HL-60 (cell line): ENCODE measurements at regions not wholly inside any gene's neighbourhood (a gene's known extent, or its start where the extent isn't known, plus 50 kb on each side); places are given as distances from the start of the nearest gene placed in this dataset.
"Not testable (repeated sequence)": the region's sequence is repeated elsewhere in the genome, so short reads cannot be mapped to it uniquely, and the experiment has no call there.

ENCODE experiments used
- DNase-seq, 2 experiments: peaks; one replicate each; pipeline ENCODE4 v3.0.0-alpha.2; 2010 to 2020; ENCODE audit warnings: low read depth in 1 of 2, low spot score in 1 of 2
- H3K27ac ChIP-seq: fragments of 250-450 bp; sonication (Bioruptor Pico); replicated peaks from 2 replicates; pipeline ENCODE4 v1.5.1; 2020; ENCODE audit warnings: mild to moderate bottlenecking, moderate library complexity
- H3K27me3 ChIP-seq: fragments of 250-450 bp; sonication (Bioruptor Pico); 2 replicates; pipeline ENCODE4 v1.5.1; 2021; ENCODE audit warnings: mild to moderate bottlenecking, moderate library complexity; ENCODE audit not compliant: insufficient read depth, poor library complexity, severe bottlenecking
- H3K4me3 ChIP-seq: replicated peaks from 2 replicates; pipeline ENCODE4 v1.5.1; 2011; ENCODE audit warnings: mild to moderate bottlenecking, control low read depth, low read length; ENCODE audit not compliant: insufficient read depth
- CTCF ChIP-seq: IDR thresholded peaks from one replicate; pipeline ENCODE4 v1.5.1; 2011; ENCODE audit warnings: low read length, control low read depth, inconsistent platforms; ENCODE audit not compliant: insufficient read depth
- GABPA ChIP-seq: IDR thresholded peaks from 2 replicates; pipeline ENCODE4 v1.6.1; 2012; ENCODE audit warnings: low read depth
- POLR2AphosphoS5 ChIP-seq: IDR thresholded peaks from 2 replicates; pipeline ENCODE4 v1.6.1; 2012; ENCODE audit warnings: low read depth
- REST ChIP-seq: IDR thresholded peaks from 2 replicates; pipeline ENCODE4 v1.6.1; 2012; ENCODE audit warnings: low read depth; ENCODE audit not compliant: insufficient replicate concordance
- SPI1 ChIP-seq: IDR thresholded peaks from 2 replicates; pipeline ENCODE4 v1.6.1; 2012; ENCODE audit warnings: low read depth, mild to moderate bottlenecking, borderline replicate concordance

DNA sequence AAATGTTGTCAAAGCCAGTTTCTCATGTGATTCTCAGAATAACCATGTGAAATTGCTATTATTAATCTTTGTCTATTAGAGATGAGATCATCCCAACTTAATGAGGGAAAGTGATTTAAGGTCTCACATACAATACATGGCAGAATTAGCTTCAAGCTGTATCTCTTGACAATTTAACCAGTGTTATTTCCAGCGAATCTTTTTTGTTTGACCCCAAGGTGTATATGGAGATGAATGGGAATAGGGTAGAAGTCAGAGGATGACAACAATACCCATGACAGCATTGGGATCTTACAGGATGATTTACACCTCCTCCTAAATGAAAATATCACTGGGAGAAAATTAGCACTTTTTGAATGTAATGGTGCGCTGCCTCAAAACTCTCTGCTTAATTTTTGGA, 290.8 kb upstream of the LUZP2 start:
- no peak overlapping the region for H3K4me3 ChIP-seq
- no peak overlapping the region for H3K27ac ChIP-seq
- TF ChIP-seq GABPA (no peak), CTCF (no peak), REST (no peak), SPI1 (no peak), POLR2AphosphoS5 (no peak)
- no peaks in the 10 kb centered on the region for H3K27me3 ChIP-seq
- no peak for DNase-seq

- TF ChIP-seq GABPA (no peak), SPI1 (no peak), REST (no peak), POLR2AphosphoS5 (no peak), CTCF (no peak)
- no peaks in the 10 kb centered on the region for H3K27me3 ChIP-seq
- H3K4me3 ChIP-seq, result no peak overlapping the region
- no peak for DNase-seq
- H3K27ac ChIP-seq, result no peak overlapping the region
Measured at GRCh38 chr11:24206511-24206910, 290.3 kb upstream of the LUZP2 start.

DNA sequence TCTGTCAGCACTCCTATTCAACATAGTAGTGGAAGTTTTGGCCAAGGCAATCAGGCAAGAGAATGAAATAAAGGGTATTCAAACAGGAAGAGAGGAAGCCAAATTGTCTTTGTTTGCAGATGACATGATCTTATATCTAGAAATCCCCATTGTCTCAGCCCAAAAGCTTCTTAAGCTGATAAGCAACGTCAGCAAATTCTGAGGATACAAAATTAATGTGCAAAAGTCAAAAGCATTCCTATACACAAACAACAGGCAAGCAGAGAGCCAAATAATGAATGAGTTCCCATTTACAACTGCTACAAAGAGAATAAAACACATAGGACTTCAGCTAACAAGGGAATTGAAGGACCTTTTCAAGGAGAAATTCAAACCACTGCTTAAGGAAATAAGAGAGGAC, 280.4 kb upstream of the LUZP2 start:
- Histone ChIP-seq H3K4me3 (no peak overlapping the region), H3K27ac (no peak overlapping the region), H3K27me3 (no peaks in the 10 kb centered on the region)
- TF ChIP-seq REST (no peak), CTCF (no peak), POLR2AphosphoS5 (no peak), SPI1 (no peak), GABPA (no peak)
- DNase-seq, result no peak

DNA sequence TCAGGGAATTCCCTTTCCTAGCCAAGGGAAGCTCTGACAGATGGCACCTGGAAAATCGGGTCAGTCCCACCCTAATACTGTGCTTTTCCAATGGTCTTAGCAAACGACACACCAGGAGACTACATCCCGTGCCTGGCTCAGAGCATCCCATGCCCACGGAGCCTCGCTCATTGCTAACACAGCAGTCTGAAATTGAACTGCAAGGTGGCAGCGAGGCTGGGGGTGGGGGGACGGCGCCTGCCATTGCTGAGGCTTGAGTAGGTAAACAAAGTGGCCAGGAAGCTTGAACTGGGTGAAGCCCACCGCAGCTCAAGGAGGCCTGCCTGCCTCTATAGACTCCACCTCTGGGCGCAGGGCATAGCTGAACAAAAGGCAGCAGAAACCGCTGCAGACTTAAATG, 279.5 kb upstream of the LUZP2 start:
- DNase-seq, H3K4me3 ChIP-seq: not testable (repeated sequence)

More for the DNA sequence above, 279.5 kb upstream of the LUZP2 start:
- H3K27ac ChIP-seq, H3K27me3 ChIP-seq: not testable (repeated sequence)
